Nephron (organoid): ENCODE measurements at regions not wholly inside any gene's neighbourhood (a gene's known extent, or its start where the extent isn't known, plus 50 kb on each side); places are given as distances from the start of the nearest gene placed in this dataset.

ENCODE experiments used
- H3K27ac Mint-ChIP-seq, 3 experiments: 2 replicates each; pipeline ENCODE4 v1.8.0; 2020; ENCODE audit warnings: mixed read lengths in 3 of 3, mild to moderate bottlenecking in 2 of 3, moderate library complexity in 1 of 3
- H3K27me3 Mint-ChIP-seq: 2 replicates; pipeline ENCODE4 v1.8.0; 2021; ENCODE audit warnings: low read depth, mild to moderate bottlenecking, moderate library complexity, mixed read lengths
- H3K36me3 Mint-ChIP-seq: 2 replicates; pipeline ENCODE4 v1.8.0; 2020; ENCODE audit warnings: low read depth, mixed read lengths
- H3K4me1 Mint-ChIP-seq: 2 replicates; pipeline ENCODE4 v1.8.0; 2020; ENCODE audit warnings: mixed read lengths
- H3K4me3 Mint-ChIP-seq, 3 experiments: 2 replicates each; pipeline ENCODE4 v1.8.0; 2020; ENCODE audit warnings: mild to moderate bottlenecking in 3 of 3, mixed read lengths in 3 of 3, moderate library complexity in 2 of 3
- H3K9me3 Mint-ChIP-seq: 2 replicates; pipeline ENCODE4 v1.8.0; 2020; ENCODE audit warnings: mixed read lengths
- TF ChIP-seq, protein P1 (sequence below), 3 experiments: fragments of 200-600 bp; sonication (generic); IDR thresholded peaks; one replicate each; pipeline ENCODE4 v1.5.0; 2021; ENCODE audit warnings: antibody characterized with exemption in 3 of 3; ENCODE audit not compliant: unreplicated experiment in 3 of 3

DNA sequence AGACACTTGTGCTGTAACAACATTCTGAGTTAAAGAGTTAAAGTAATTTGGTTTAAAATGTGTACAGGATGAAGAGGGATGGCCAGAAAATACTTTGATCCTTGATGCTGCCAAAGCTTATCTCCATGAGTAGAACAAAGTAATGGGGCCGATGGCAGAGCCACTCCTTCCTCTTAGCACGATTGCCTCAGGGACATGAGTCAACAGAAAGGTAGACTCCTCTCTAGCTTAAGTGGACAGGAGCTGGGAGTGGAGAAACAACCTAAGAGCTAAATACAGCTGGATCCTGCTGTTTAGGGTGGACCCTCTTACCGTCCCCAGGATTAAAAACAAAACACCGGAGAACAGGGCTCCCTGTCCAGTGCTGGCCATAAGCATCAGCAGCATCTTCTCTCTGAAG is 267.3 kb downstream of the IRX1 start:
- TF ChIP-seq, protein P1, sequence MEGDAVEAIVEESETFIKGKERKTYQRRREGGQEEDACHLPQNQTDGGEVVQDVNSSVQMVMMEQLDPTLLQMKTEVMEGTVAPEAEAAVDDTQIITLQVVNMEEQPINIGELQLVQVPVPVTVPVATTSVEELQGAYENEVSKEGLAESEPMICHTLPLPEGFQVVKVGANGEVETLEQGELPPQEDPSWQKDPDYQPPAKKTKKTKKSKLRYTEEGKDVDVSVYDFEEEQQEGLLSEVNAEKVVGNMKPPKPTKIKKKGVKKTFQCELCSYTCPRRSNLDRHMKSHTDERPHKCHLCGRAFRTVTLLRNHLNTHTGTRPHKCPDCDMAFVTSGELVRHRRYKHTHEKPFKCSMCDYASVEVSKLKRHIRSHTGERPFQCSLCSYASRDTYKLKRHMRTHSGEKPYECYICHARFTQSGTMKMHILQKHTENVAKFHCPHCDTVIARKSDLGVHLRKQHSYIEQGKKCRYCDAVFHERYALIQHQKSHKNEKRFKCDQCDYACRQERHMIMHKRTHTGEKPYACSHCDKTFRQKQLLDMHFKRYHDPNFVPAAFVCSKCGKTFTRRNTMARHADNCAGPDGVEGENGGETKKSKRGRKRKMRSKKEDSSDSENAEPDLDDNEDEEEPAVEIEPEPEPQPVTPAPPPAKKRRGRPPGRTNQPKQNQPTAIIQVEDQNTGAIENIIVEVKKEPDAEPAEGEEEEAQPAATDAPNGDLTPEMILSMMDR (IDR thresholded peaks at IDR 0.05; ENCODE audit: unreplicated experiment in 3 of 3), result no peak
- Mint-ChIP-seq H3K4me1 (peaks cover 6% of the 10 kb centered on the region), H3K9me3 (peaks cover 4% of the 10 kb centered on the region), H3K4me3 (no peak overlapping the region), H3K27me3 (peaks cover 10% of the 10 kb centered on the region), H3K27ac (no peak overlapping the region), H3K36me3 (no peaks in the 10 kb centered on the region)

DNA sequence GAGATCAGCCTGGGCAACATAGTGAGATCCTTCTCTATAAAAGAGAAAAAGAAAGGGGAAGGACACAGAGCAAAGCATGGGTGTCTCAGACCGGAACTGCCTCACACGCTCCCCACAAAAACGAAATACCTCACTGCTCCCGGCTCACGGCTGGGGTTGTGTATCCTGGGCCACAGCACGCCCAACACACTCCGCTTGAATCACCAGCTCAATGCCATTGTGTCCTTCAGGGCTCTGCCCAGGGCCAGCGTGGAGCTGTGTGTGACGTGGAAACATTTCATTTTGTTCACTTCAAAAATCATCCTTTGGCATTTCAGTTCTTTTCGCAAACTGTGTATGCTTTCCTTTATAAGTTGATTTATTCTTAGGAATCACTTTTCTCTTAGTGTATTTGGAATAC is 279.5 kb downstream of the IRX1 start:
- H3K36me3 Mint-ChIP-seq, result no peaks in the 10 kb centered on the region
- H3K9me3 Mint-ChIP-seq, result peaks cover 10% of the 10 kb centered on the region
- peaks cover 3% of the 10 kb centered on the region for H3K4me1 Mint-ChIP-seq
- H3K27ac Mint-ChIP-seq, result no peak overlapping the region
- H3K4me3 Mint-ChIP-seq, result no peak overlapping the region
- TF ChIP-seq, protein P1 (IDR thresholded peaks at IDR 0.05; ENCODE audit: unreplicated experiment in 3 of 3), result no peak
- peaks cover 18% of the 10 kb centered on the region for H3K27me3 Mint-ChIP-seq

DNA sequence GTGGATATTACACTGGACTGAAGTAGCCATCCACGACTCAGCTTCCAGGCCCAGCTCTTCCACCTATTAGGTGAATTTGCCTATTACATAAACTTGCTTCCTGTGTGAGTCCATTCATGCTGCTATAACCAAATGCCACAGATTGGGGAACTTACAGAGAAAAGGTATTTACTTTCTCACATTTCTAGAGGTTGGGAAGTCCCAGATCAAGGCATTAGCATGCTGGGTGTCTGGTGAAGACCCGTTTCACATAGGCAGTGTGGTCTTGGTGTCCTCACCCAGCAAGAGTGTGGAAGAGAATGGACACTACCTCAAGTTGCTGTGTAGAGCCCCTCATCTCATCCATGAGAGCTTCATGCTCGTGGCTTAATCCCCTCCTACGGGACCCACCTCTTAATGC is 282.6 kb downstream of the IRX1 start:
- H3K4me1 Mint-ChIP-seq, result no peaks in the 10 kb centered on the region
- peaks cover 18% of the 10 kb centered on the region for H3K27me3 Mint-ChIP-seq
- TF ChIP-seq, protein P1 (IDR thresholded peaks at IDR 0.05; ENCODE audit: unreplicated experiment in 3 of 3), result no peak
- H3K27ac Mint-ChIP-seq, result no peak overlapping the region
- H3K4me3 Mint-ChIP-seq, result no peak overlapping the region
- H3K36me3 Mint-ChIP-seq, result no peaks in the 10 kb centered on the region
- H3K9me3 Mint-ChIP-seq, result peaks cover 4% of the 10 kb centered on the region

DNA sequence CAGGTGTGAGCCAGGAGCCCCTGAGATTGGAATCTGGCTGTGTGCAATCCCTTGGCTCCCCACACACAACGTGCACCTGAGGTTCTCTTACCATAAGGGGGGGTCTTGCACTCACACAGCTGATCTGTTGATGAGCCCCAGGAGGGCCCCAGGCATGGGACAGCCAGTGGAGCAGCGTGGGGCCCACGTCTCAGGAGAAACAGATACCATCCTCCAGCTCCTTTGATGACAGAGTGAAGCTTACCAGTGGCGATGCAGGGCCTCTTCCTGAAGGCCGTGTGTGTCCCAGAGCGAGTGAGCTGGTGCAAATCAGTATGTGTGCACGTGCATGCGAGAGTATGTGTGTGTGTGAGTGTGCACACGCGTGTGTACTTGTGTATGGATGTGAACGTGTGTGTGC is 287.4 kb downstream of the IRX1 start:
- H3K4me3 Mint-ChIP-seq, result no peak overlapping the region
- no peak overlapping the region for H3K27ac Mint-ChIP-seq
- H3K36me3 Mint-ChIP-seq, result no peaks in the 10 kb centered on the region
- H3K4me1 Mint-ChIP-seq, result no peaks in the 10 kb centered on the region
- H3K9me3 Mint-ChIP-seq, result no peaks in the 10 kb centered on the region
- H3K27me3 Mint-ChIP-seq, result peaks cover 18% of the 10 kb centered on the region
- TF ChIP-seq, protein P1 (IDR thresholded peaks at IDR 0.05; ENCODE audit: unreplicated experiment in 3 of 3), result no peak

DNA sequence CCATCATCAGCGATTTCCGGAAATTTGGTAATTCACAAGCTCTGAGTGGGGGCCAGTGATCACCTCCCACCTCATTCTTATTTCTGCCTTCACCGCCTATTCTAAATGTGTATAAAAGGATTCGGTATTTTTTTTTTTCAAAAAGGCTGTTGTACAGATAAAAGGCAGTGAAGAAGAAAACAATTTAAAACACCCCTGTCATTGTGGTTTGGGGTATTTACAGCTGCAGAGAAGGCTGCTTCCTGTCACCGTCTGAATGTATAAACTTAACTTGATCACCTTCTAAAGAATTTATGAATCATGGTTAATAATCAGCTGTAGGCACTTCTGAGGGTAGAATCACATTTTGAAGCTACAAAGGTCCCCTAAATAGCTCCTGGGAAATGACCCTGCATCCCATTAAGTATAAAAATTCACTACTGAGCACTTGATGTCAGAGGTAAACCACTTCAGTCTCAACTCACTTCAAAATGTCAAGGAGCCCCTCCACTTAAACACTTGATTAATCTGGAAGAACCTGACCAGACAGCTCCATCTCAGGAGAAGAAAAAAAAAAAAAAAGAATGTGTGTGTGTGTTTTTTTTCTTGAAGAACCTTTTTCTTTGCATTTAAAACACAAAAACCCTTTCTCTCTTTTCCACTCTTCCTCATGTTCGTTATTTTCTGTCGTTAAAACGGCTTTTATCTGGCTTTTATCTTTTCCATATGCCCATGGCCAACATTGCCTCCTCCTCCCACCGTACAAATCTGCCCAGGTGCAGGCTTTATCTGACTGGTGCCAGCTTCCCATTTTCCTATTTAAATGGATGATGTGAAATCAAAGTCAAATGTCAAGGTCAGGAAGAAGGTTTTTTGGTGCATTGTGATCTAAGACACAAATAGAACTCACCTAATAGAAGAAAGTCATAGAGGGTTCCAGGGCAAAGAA is 291.2 kb downstream of the IRX1 start:
- TF ChIP-seq, protein P1 (IDR thresholded peaks at IDR 0.05; ENCODE audit: unreplicated experiment in 3 of 3), result no peak
- Mint-ChIP-seq H3K9me3 (peaks cover 4% of the 10 kb centered on the region), H3K4me3 (no peak overlapping the region), H3K27ac (peak overlapping the region in 1 of 3 experiments; percentile 56), H3K36me3 (no peaks in the 10 kb centered on the region), H3K27me3 (no peaks in the 10 kb centered on the region), H3K4me1 (no peaks in the 10 kb centered on the region)

DNA sequence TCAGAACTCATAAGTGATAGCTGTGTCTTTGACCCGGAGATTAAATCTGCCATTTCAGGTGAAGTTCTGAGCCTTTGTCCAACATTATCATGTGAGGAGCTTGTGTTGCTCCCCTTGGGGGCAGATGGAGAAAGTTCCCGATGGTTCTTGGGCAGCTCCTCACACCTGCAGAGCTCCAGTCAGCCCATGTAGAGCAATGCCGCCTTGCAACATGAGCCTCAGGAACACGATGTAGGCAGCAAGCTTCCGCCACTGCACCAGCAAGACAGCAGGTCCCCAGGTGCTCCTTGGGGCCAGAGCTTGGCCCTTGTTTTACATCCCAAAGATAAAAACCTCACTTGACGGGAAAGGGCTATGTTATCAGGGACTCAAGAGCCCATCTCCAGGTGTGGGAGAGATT is 292.7 kb downstream of the IRX1 start:
- Mint-ChIP-seq H3K4me3 (no peak overlapping the region), H3K36me3 (no peaks in the 10 kb centered on the region), H3K9me3 (peaks cover 6% of the 10 kb centered on the region), H3K27ac (no peak overlapping the region), H3K27me3 (no peaks in the 10 kb centered on the region), H3K4me1 (no peaks in the 10 kb centered on the region)
- TF ChIP-seq, protein P1 (IDR thresholded peaks at IDR 0.05; ENCODE audit: unreplicated experiment in 3 of 3), result no peak
